Esophagus muscularis mucosa (tissue), 3 donors: ENCODE measurements at regions not wholly inside any gene's neighbourhood (a gene's known extent, or its start where the extent isn't known, plus 50 kb on each side); places are given as distances from the start of the nearest gene placed in this dataset.

Source experiments
- POLR2AphosphoS5 ChIP-seq, 2 donors: sonication (generic); formaldehyde crosslinking; IDR thresholded peaks; one replicate each; pipeline ENCODE4 v1.6.1; 2017; ENCODE audit warnings: antibody characterized with exemption in 2 of 2
- TF ChIP-seq, protein P1 (sequence below), 3 experiments: fragments of 200-600 bp in 2 of 3; fragments of 450-650 bp in 1 of 3; sonication (generic) in 2 of 3; IDR thresholded peaks; one replicate each; pipeline ENCODE4 v1.5.1; 2017 to 2019; ENCODE audit warnings: antibody characterized with exemption in 3 of 3, mild to moderate bottlenecking in 2 of 3, moderate library complexity in 1 of 3

DNA sequence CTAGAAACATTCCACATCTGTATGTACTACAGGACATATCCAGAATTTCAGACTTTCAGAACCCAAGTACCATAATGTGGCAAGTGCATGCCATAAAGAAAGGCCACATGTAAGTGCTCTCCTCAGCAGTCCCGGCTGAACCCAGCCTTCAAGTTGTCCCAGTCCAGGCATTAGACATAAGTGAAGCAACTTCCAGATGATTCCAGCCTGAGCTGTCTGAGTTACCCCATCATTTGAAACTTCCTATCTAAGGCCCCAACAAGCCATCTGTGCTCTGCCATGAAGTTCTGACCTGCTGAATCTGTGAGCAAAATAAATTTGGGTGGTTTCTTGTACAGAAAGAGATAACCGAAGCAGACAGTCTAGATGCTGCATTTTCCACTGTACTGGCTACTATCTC is 218.8 kb downstream of the IPMK start:
- TF ChIP-seq, protein P1, sequence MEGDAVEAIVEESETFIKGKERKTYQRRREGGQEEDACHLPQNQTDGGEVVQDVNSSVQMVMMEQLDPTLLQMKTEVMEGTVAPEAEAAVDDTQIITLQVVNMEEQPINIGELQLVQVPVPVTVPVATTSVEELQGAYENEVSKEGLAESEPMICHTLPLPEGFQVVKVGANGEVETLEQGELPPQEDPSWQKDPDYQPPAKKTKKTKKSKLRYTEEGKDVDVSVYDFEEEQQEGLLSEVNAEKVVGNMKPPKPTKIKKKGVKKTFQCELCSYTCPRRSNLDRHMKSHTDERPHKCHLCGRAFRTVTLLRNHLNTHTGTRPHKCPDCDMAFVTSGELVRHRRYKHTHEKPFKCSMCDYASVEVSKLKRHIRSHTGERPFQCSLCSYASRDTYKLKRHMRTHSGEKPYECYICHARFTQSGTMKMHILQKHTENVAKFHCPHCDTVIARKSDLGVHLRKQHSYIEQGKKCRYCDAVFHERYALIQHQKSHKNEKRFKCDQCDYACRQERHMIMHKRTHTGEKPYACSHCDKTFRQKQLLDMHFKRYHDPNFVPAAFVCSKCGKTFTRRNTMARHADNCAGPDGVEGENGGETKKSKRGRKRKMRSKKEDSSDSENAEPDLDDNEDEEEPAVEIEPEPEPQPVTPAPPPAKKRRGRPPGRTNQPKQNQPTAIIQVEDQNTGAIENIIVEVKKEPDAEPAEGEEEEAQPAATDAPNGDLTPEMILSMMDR (IDR thresholded peaks at IDR 0.05): no peak
- TF ChIP-seq POLR2AphosphoS5 (IDR thresholded peaks at IDR 0.05): no peak
